Activated T-cell treated with anti-CD3 and anti-CD28 coated beads, Interleukin-2, amount 50 U/mL, for 72 hours (primary cell): ENCODE measurements at regions not wholly inside any gene's neighbourhood (a gene's known extent, or its start where the extent isn't known, plus 50 kb on each side); places are given as distances from the start of the nearest gene placed in this dataset.

Source experiments
- ATAC-seq, 2 donors: fragments of 150-1000 bp; cut with Tn5 transposase; replicated peaks in 1 of 2; 2 replicates each; pipeline ENCODE4 v1.10.0; 2021; ENCODE audit warnings: moderate library complexity in 2 of 2, mild to moderate bottlenecking in 1 of 2
- DNase-seq, 2 donors: peaks; one replicate each; pipeline ENCODE4 v3.0.0; 2021 to 2022; ENCODE audit warnings: mixed read lengths in 1 of 2
- H3K27ac Mint-ChIP-seq: one replicate; pipeline ENCODE4 v1.8.0; 2022; ENCODE audit warnings: mild to moderate bottlenecking, moderate library complexity, mixed read lengths
- H3K27me3 Mint-ChIP-seq: one replicate; pipeline ENCODE4 v1.8.0; 2022; ENCODE audit warnings: low read depth, mixed read lengths
- H3K36me3 Mint-ChIP-seq, 2 donors: one replicate each; pipeline ENCODE4 v1.8.0; 2022; ENCODE audit warnings: mixed read lengths in 2 of 2, mild to moderate bottlenecking in 1 of 2; ENCODE audit not compliant: insufficient read depth in 2 of 2
- H3K4me1 Mint-ChIP-seq: one replicate; pipeline ENCODE4 v1.8.0; 2022; ENCODE audit warnings: low read depth, mixed read lengths
- H3K4me3 Mint-ChIP-seq, 2 donors: one replicate each; pipeline ENCODE4 v1.8.0; 2022; ENCODE audit warnings: mild to moderate bottlenecking in 2 of 2, mixed read lengths in 2 of 2, moderate library complexity in 2 of 2
- H3K9me3 Mint-ChIP-seq, 2 donors: one replicate each; pipeline ENCODE4 v1.8.0; 2022; ENCODE audit warnings: mixed read lengths in 2 of 2

GRCh38 chr2:116585669-116586327 is 1228.7 kb upstream of the DDX18 start:
- Mint-ChIP-seq H3K27ac (no peak overlapping the region), H3K4me3 (no peak overlapping the region), H3K27me3 (no peaks in the 10 kb centered on the region), H3K9me3 (peaks cover 12 to 19% of the 10 kb centered on the region in 2 donors), H3K4me1 (no peaks in the 10 kb centered on the region), H3K36me3 (peaks cover 0 to 2% of the 10 kb centered on the region in 2 donors)
- ATAC-seq (no peak), DNase-seq (no peak)

- Mint-ChIP-seq H3K4me1 (no peaks in the 10 kb centered on the region), H3K36me3 (peaks cover 0 to 2% of the 10 kb centered on the region in 2 donors), H3K27ac (no peak overlapping the region), H3K27me3 (no peaks in the 10 kb centered on the region), H3K9me3 (peaks cover 12 to 19% of the 10 kb centered on the region in 2 donors), H3K4me3 (no peak overlapping the region)
- DNase-seq (no peak), ATAC-seq (no peak)
These were observed 1228.2 kb upstream of the DDX18 start for GRCh38 chr2:116586328-116586689.
